ENCODE measurements at regions not wholly inside any gene's neighbourhood (a gene's known extent, or its start where the extent isn't known, plus 50 kb on each side); places are given as distances from the start of the nearest gene placed in this dataset.
A peak's percentile ranks its signal among the peaks of the same experiment; 100 is the strongest.

DNA sequence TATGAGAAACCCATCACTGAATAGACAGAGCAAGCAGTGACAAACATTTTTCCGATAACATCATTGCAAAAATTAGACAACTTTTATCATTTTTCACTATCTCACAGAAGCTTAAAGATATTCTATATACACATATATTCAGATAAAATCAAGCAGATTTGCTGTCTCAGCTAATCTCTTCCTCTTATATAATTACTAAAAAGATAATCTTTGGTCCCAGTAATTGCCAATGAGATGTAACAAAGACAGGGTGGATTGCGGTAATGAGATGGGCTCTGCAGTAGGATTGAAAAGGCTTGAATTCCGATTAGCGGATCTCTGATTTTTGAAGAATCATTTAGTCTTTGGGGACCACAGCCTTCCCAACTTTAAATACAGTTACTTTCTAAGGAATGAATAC, 63.5 kb downstream of the SYT4 start:
- no peak for DNase-seq (ENCODE audit: low read depth)

DNA sequence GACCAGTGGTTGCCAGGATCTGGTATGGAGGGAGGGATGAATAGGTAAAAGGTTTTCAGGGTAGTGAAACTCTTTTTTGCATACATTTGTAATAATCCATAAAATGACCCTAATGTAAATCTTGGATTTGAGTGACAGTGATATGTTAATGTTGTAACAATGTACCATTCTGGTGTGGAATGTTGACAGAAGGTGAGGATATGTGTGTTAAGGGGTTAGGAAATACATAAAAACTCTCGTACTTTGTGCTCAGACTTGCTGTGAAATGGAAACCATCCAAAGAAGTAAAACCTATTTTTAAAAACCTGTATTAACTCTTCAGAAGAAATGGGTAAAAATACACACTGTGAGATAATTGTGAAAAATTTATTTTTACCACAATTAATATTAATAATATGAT, 66.2 kb downstream of the SYT4 start:
- DNase-seq (ENCODE audit: low read depth) = no peak

DNA sequence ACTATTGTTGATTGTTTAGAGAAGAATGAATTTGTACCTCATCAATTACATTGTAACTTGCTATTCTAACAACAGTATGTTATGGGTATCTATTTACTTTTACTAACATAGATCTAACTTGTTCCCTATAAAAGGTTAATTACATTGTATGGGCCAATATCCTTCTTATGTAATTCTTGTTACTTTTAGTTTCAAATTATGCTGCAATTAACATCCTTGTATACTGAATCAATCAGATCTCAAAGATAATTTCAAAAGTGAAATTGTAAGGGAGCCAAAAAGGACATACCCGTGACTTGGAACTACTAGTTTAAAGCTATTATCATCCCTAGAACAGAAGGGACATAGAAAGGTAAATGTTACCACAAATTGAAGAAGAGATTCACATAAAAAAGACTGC, 79.9 kb upstream of the RIT2 start:
- DNase-seq (ENCODE audit: low read depth) = no peak

DNA sequence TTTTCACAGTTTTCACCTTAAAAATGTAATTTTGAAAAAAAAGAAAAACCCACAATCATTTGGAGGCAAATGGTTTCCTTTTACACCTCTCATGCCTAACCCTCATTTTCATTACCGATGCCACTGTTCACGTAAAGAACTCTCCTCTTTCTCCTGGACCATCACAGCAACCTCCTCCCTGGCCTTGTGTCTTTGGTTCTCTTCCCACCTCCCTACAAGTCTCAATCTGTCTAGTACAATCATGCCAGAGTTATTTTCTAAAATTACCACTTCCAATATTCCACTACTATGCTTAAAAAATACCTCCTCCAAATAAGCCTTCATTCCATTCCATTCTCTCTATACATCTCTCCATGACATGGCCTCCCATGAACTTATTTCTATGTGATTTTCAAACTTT, 77.9 kb upstream of the RIT2 start:
- DNase-seq (ENCODE audit: low read depth) = no peak

DNA sequence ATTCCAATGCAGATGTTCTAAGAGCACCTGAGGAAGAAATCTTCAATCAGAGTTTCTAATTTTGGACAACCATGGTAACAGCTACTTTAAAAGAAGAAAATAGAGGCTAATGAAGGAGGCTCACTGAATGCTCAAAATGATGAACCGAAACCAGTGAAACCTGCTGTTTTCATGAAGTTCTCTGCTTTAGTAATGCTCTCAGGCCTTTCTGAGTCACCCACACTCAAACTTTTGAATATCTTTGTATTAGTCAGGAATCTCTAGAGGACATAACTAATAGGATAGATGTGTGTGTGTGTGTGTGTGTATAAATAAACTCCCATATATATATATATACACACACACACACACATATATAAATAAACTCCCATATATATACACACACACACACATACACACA, 76.9 kb upstream of the RIT2 start:
- no peak for DNase-seq (ENCODE audit: low read depth)

DNA sequence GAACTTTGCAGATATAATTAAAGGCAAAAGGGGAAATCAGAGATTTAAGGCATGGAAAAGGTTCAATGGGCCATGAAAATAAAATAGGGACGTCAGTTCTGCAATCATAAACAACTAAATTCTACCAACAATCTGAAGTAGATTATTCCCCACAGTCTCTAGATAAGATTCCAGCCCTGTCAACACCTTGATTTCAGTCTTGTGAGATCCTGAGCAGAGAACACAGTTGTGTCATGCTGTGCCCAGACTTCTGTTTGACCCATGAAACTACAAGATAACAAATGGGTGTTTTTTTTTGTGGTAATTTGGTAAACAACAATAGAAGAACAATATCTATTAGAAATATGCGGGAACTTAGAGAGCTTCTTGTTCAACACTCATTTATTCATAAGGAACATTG, 66.2 kb upstream of the RIT2 start:
- DNase-seq (ENCODE audit: low read depth) = peak; percentile 0

DNA sequence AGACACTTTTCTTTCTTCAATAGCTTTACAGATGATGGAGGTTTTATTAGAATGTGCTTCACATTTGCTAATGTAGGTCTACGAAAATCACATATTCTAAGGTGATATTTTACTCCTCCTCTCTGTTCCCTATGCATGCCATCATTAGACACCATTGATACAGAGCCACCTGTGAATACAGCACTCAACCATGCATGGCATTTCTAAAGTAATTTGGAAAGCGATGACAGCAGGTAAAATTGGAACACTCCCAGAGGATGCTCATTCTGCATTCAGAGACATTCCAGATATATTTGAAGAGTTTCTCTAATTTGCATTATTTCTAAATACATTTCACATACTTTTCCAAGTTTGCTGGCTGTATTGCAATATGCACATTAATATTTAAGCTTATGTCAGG, 65.3 kb upstream of the RIT2 start:
- no peak for DNase-seq (ENCODE audit: low read depth)

DNA sequence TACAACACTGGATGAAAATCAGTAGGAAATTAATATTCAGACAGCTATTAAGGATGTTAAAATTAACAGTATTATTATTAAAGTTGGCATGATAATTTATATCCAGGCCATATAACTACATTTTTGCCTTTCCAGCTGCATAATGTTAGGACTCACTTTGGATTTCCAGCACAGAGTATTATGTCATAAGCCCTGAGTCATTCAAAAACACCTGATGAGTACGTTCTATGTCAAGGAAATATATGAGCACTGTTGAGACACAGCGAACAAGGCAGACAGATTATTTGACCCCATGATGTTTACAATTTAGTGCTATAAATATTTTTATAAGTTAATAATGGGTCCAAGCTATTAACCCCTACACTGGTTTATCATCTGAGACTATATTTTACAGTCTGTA, 59.8 kb upstream of the RIT2 start:
- no peak for DNase-seq (ENCODE audit: low read depth)

DNA sequence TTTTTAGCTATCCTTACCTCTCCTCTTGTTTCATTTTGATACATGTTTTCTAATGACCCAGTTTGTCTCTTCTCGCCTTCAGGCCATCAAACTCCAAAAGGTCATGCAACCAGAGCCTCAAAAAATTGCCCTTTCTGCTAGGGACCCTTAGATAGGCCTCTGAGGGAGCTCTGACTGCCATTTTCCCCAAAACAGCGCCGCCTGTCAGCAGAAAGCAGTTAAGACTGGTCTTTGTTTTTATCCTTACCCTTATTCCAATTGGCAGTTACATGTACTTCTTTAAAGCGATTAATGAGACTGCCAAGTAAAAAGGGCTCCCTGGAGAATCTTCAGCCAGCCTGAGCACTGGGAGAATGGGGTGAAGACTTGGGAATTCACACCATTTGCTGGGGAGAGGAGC, 55.1 kb upstream of the RIT2 start:
- no peak for DNase-seq (ENCODE audit: low read depth)
